ENCODE measurements at regions not wholly inside any gene's neighbourhood (a gene's known extent, or its start where the extent isn't known, plus 50 kb on each side); places are given as distances from the start of the nearest gene placed in this dataset.

DNA sequence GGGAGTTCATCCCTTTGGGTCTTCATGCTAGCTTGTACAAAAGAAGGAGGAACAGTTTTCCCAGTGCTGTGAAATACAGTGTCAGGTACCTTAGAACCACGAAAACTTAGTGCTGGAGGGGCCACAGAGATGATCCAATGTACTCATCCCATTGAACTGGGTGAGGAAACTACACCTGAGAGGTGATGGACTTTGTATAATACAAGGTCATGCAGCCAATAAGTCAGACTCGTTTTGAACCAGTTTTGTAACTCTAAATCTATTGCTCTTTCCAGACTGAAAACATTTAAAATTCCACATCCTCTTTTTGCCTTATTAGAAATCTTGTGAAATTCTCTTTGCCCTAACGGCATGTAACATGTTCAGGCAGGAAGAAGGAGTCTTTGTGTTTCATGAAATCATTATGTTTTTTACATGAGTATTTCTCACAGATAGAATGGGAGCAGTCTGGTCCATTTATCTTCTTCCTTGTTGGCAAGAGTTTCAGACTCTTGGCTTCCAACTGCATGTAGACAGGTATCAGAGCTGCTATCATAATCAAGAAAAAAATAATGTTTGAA is 146.8 kb upstream of the FBXL7 start:
- intact Hi-C loops (cut with micrococcal nuclease): no loop called here
- Mint-ChIP-seq H3K4me3 (no peak overlapping the region), H3K4me1 (no peaks in the 10 kb centered on the region), H3K27me3 (no peaks in the 10 kb centered on the region), H3K9me3 (ENCODE audit: insufficient read depth) (peaks cover 1% of the 10 kb centered on the region), H3K27ac (no peak overlapping the region)
- H3K36me3 ChIP-seq (replicated peaks in 1 of 2; ENCODE audit: control extremely low read depth in 1 of 2, control insufficient read depth in 1 of 2, extremely low read depth in 1 of 2, insufficient read depth in 2 of 2, low read length in 1 of 2): no peaks in the 10 kb centered on the region
- H3K4me1 ChIP-seq (ENCODE audit: control insufficient read depth in 2 of 2, insufficient read depth in 2 of 2, low read length in 2 of 2): no peaks in the 10 kb centered on the region
- H2AFZ ChIP-seq (ENCODE audit: insufficient read depth, low read depth, low read length, poor library complexity, severe bottlenecking): no peak overlapping the region
- POLR2A ChIA-PET: no interaction called here
- WGBS (ENCODE audit: insufficient coverage): no CpG with 5 or more reads among the region's 3 CpGs
- ATAC-seq (ENCODE audit: low read depth) (no peak), DNase-seq (no peak)
- TF ChIP-seq EZH2 (IDR thresholded peaks at IDR 0.05; ENCODE audit: borderline replicate concordance, insufficient read depth, low read depth, low read length, poor library complexity, severe bottlenecking): no peak
- TF ChIP-seq, protein P1, sequence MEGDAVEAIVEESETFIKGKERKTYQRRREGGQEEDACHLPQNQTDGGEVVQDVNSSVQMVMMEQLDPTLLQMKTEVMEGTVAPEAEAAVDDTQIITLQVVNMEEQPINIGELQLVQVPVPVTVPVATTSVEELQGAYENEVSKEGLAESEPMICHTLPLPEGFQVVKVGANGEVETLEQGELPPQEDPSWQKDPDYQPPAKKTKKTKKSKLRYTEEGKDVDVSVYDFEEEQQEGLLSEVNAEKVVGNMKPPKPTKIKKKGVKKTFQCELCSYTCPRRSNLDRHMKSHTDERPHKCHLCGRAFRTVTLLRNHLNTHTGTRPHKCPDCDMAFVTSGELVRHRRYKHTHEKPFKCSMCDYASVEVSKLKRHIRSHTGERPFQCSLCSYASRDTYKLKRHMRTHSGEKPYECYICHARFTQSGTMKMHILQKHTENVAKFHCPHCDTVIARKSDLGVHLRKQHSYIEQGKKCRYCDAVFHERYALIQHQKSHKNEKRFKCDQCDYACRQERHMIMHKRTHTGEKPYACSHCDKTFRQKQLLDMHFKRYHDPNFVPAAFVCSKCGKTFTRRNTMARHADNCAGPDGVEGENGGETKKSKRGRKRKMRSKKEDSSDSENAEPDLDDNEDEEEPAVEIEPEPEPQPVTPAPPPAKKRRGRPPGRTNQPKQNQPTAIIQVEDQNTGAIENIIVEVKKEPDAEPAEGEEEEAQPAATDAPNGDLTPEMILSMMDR (IDR thresholded peaks at IDR 0.05): no peak
- H3K4me3 ChIP-seq (ENCODE audit: control extremely low read depth in 1 of 5, extremely low read depth in 1 of 5, insufficient read depth in 1 of 5, low read depth in 2 of 5, low read length in 4 of 5): no peak overlapping the region
- H3K4me2 ChIP-seq (replicated peaks; ENCODE audit: low read depth, low read length, poor library complexity, severe bottlenecking): no peak overlapping the region
- H3K27ac ChIP-seq (ENCODE audit: low read length in 2 of 2): no peak overlapping the region
- no peaks in the 10 kb centered on the region for H3K79me2 ChIP-seq (ENCODE audit: control insufficient read depth, insufficient read depth, low read length)
- H4K20me1 ChIP-seq (ENCODE audit: control insufficient read depth, insufficient read depth, low read length, poor library complexity, severe bottlenecking): no peaks in the 10 kb centered on the region
- no peak overlapping the region for H3K9ac ChIP-seq (ENCODE audit: low read length)
- peaks cover 0 to 8% (median 0%) of the 10 kb centered on the region in 3 donors for H3K9me3 ChIP-seq (ENCODE audit: control extremely low read depth in 1 of 3, control insufficient read depth in 2 of 3, insufficient read depth in 1 of 3, low read length in 2 of 3)
- CTCF ChIA-PET: no interaction called here
- H3K27me3 ChIP-seq (replicated peaks in 1 of 4; ENCODE audit: control extremely low read depth in 1 of 4, control insufficient read depth in 3 of 4, insufficient read depth in 4 of 4, low read length in 3 of 4): no peaks in the 10 kb centered on the region

DNA sequence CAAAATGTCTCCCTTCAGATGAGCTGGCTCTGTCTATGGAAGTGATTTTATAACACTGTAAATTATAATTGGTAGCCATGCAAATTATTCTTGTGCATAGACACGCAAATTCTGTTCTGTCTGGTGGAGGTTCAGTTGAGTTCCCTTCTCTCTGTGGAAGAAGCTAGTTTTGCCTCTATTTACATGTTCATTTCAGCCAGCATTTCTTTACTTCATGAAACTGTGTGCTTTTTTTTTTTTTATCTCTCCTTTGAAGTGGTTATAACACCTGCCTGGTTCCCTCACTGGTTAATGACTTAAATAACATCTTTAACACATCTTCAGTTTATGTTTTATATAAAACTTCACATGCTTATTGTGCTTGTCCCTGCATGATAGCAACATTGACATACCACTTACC is 149.4 kb upstream of the FBXL7 start:
- H3K9me3 ChIP-seq (ENCODE audit: control extremely low read depth in 1 of 3, control insufficient read depth in 2 of 3, insufficient read depth in 1 of 3, low read length in 2 of 3): no peaks in the 10 kb centered on the region
- no peak overlapping the region for H3K4me2 ChIP-seq (replicated peaks; ENCODE audit: low read depth, low read length, poor library complexity, severe bottlenecking)
- H3K27ac Mint-ChIP-seq: no peak overlapping the region
- H3K36me3 ChIP-seq (replicated peaks in 1 of 2; ENCODE audit: control extremely low read depth in 1 of 2, control insufficient read depth in 1 of 2, extremely low read depth in 1 of 2, insufficient read depth in 2 of 2, low read length in 1 of 2): no peaks in the 10 kb centered on the region
- ChIA-PET CTCF (no interaction called here), POLR2A (no interaction called here)
- no peak overlapping the region for H3K27ac ChIP-seq (ENCODE audit: low read length in 2 of 2)
- H3K27me3 ChIP-seq (replicated peaks in 1 of 4; ENCODE audit: control extremely low read depth in 1 of 4, control insufficient read depth in 3 of 4, insufficient read depth in 4 of 4, low read length in 3 of 4): no peaks in the 10 kb centered on the region
- no peaks in the 10 kb centered on the region for H3K4me1 Mint-ChIP-seq
- WGBS (ENCODE audit: insufficient coverage): no CpG with 5 or more reads among the region's 1 CpG
- H3K9ac ChIP-seq (ENCODE audit: low read length): no peak overlapping the region
- no peaks in the 10 kb centered on the region for H3K79me2 ChIP-seq (ENCODE audit: control insufficient read depth, insufficient read depth, low read length)
- no peak for DNase-seq
- peaks cover 2% of the 10 kb centered on the region for H3K9me3 Mint-ChIP-seq (ENCODE audit: insufficient read depth)
- no peak overlapping the region for H3K4me3 ChIP-seq (ENCODE audit: control extremely low read depth in 1 of 5, extremely low read depth in 1 of 5, insufficient read depth in 1 of 5, low read depth in 2 of 5, low read length in 4 of 5)
- no peak overlapping the region for H2AFZ ChIP-seq (ENCODE audit: insufficient read depth, low read depth, low read length, poor library complexity, severe bottlenecking)
- no peaks in the 10 kb centered on the region for H4K20me1 ChIP-seq (ENCODE audit: control insufficient read depth, insufficient read depth, low read length, poor library complexity, severe bottlenecking)
- no peak for TF ChIP-seq EZH2 (IDR thresholded peaks at IDR 0.05; ENCODE audit: borderline replicate concordance, insufficient read depth, low read depth, low read length, poor library complexity, severe bottlenecking)
- TF ChIP-seq, protein P1 (IDR thresholded peaks at IDR 0.05): no peak
- H3K4me3 Mint-ChIP-seq: no peak overlapping the region
- intact Hi-C loops (cut with micrococcal nuclease): no loop called here
- H3K27me3 Mint-ChIP-seq: no peaks in the 10 kb centered on the region
- no peaks in the 10 kb centered on the region for H3K4me1 ChIP-seq (ENCODE audit: control insufficient read depth in 2 of 2, insufficient read depth in 2 of 2, low read length in 2 of 2)
- ATAC-seq (ENCODE audit: low read depth): no peak

All from B cell (primary cell).